HG03439 (cell line): ENCODE measurements at regions not wholly inside any gene's neighbourhood (a gene's known extent, or its start where the extent isn't known, plus 50 kb on each side); places are given as distances from the start of the nearest gene placed in this dataset.
A peak's percentile ranks its signal among the peaks of the same experiment; 100 is the strongest.
"Not testable (repeated sequence)": the region's sequence is repeated elsewhere in the genome, so short reads cannot be mapped to it uniquely, and the experiment has no call there.

Source experiments
- ATAC-seq: cut with Tn5 transposase; IDR thresholded peaks from one replicate; pipeline ENCODE4 v1.9.1; 2021; ENCODE audit warnings: mild to moderate bottlenecking, moderate library complexity; ENCODE audit not compliant: unreplicated experiment

- no peak for ATAC-seq
Measured at GRCh38 chr6:115131709-115132490, 789.1 kb upstream of the HS3ST5 start.

GRCh38 chr6:115121513-115121912 is 778.7 kb upstream of the HS3ST5 start:
- ATAC-seq, result not testable (repeated sequence)

- ATAC-seq, result no peak
Measured at GRCh38 chr6:115120391-115120790, 777.6 kb upstream of the HS3ST5 start.

GRCh38 chr6:115091461-115091860 is 748.6 kb upstream of the HS3ST5 start:
- ATAC-seq, result no peak

GRCh38 chr6:115078555-115078954 is 735.7 kb upstream of the HS3ST5 start:
- no peak for ATAC-seq

GRCh38 chr6:115071962-115072361 is 729.1 kb upstream of the HS3ST5 start:
- no peak for ATAC-seq

- ATAC-seq, result no peak
Measured at GRCh38 chr6:115067690-115068447, 725.0 kb upstream of the HS3ST5 start.

GRCh38 chr6:115064680-115065079 is 721.9 kb upstream of the HS3ST5 start:
- no peak for ATAC-seq

- no peak for ATAC-seq
Measured at GRCh38 chr6:115060581-115060980, 717.8 kb upstream of the HS3ST5 start.

- ATAC-seq, result no peak
Measured at GRCh38 chr6:115058414-115059211, 715.8 kb upstream of the HS3ST5 start.

- ATAC-seq, result no peak
Measured at GRCh38 chr6:115055579-115055978, 712.8 kb upstream of the HS3ST5 start.

GRCh38 chr6:115054242-115054641 is 711.4 kb upstream of the HS3ST5 start:
- not testable (repeated sequence) for ATAC-seq

GRCh38 chr6:115053169-115053860 is 710.5 kb upstream of the HS3ST5 start:
- no peak for ATAC-seq

GRCh38 chr6:115016593-115016992 is 673.8 kb upstream of the HS3ST5 start:
- no peak for ATAC-seq

- no peak for ATAC-seq
Measured at GRCh38 chr6:115004982-115005381, 662.2 kb upstream of the HS3ST5 start.

- no peak for ATAC-seq
Measured at GRCh38 chr6:115004204-115004603, 661.4 kb upstream of the HS3ST5 start.

GRCh38 chr6:115001731-115002350 is 659.0 kb upstream of the HS3ST5 start:
- peak; percentile 45 for ATAC-seq

- no peak for ATAC-seq
Measured at GRCh38 chr6:115000736-115001135, 657.9 kb upstream of the HS3ST5 start.

GRCh38 chr6:114998492-114998891 is 655.7 kb upstream of the HS3ST5 start:
- peak; percentile 6 for ATAC-seq

- ATAC-seq, result peak; percentile 82
Measured at GRCh38 chr6:114997813-114998292, 655.0 kb upstream of the HS3ST5 start.
